Neural progenitor cell (in vitro differentiated cells): ENCODE measurements at regions not wholly inside any gene's neighbourhood (a gene's known extent, or its start where the extent isn't known, plus 50 kb on each side); places are given as distances from the start of the nearest gene placed in this dataset.

Experiments used
- CTCF ChIP-seq: fragments of 200-600 bp; sonication (generic); IDR thresholded peaks from 2 replicates; pipeline ENCODE4 v1.5.1; 2017; ENCODE audit warnings: antibody characterized with exemption, mild to moderate bottlenecking
- EZH2phosphoT487 ChIP-seq: fragments of 200-600 bp; sonication (generic); IDR thresholded peaks from 2 replicates; pipeline ENCODE4 v1.6.1; 2017; ENCODE audit warnings: antibody characterized with exemption

GRCh38 chr10:4652111-4653010, 173.6 kb upstream of the AKR1E2 start:
- TF ChIP-seq EZH2phosphoT487 = no peak
- TF ChIP-seq CTCF = no peak
